Endometrial microvascular endothelial cells (primary cell): ENCODE measurements at regions not wholly inside any gene's neighbourhood (a gene's known extent, or its start where the extent isn't known, plus 50 kb on each side); places are given as distances from the start of the nearest gene placed in this dataset.
"Not testable (repeated sequence)": the region's sequence is repeated elsewhere in the genome, so short reads cannot be mapped to it uniquely, and the experiment has no call there.

ENCODE experiments used
- in situ Hi-C: cut with HindIII; loops from 2 replicates; pipeline ENCODE4 v1.10.0; 2017; ENCODE audit warnings: low sequenced_read_pairs, low pct_unique_long_range_greater_than_20kb; ENCODE audit errors: inconsistent ontology term

DNA sequence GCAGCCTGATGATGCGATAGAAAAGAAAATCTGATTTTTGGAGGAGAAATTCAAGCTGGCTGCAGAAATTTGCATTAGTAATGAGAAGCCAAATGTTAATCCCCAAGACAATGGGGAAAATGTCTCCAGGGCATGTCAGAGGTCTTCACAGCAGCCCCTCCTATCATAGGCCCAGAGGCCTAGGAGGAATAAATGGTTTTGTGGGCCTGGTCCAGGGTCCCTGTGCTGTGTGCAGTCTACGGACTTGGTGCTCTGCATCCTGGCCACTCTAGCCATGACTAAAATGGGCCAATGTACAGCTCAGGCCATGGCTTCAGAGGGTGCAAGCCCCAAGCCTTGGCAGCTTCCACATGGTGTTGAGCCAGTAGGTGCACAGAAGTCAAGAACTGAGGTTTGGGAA lies 303.8 kb upstream of the SEMA3C start:
- in situ Hi-C loops = not testable (repeated sequence)

DNA sequence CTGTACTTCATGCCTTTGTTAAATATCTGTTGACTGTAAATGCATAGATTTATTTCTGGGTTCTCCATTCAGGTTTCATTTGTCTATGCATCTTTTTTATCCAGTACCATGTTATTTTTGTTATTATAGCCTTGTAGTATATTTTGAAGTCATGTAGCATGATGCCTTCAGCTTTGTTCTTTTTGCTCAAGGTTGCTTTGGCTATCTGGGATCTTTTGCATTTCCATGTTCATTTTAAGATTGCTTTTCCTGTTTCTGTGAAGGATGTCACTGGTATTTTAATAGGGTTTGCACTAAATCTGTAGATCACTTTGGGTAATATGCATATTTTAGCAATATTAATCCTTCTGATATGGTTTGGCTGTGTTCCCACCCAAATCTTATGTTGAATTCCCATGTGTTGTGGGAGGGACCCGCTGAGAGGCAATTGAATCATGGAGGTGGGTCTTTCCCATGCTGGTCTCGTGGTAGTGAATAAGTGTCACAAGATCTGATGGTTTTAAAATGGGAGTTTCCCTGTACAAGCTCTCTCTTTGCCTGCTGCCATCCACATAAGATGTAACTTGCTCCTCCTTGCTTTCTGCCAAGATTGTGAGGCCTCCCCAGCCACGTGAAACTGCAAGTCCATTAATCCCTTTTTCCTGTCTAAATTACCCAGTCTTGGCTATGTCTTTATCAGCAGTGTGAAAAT lies 302.8 kb upstream of the SEMA3C start:
- in situ Hi-C loops = no loop called here

DNA sequence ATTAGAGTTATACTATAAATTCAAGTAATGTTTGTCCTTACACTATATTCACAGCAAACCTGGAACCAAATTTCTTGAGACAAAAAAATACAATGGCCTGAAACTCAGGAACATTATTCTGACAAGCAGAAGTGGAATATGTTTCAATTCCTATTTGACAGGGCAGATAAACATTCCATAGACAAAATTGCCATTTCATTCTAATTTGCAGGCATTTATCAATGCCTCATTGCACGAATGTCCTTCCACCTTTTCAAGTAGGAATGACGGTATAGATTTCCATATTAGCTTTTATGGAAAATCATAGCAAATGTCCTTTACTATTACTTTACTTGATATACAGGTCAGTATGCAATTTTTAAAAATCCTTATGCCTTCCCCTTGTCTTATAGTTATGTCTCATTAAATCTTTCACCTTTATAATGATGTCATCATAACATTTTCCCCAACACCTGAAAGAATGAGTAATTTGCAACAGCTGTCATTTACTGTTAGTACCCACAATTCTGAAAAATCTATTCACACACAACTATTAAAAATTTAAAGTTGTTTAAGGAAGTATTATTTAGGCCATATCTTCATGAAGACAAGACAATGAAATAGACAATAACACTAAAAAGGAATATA lies 299.7 kb upstream of the SEMA3C start:
- in situ Hi-C loops = no loop called here

GRCh38 chr7:81213394-81213793 lies 294.5 kb upstream of the SEMA3C start:
- in situ Hi-C loops = no loop called here

DNA sequence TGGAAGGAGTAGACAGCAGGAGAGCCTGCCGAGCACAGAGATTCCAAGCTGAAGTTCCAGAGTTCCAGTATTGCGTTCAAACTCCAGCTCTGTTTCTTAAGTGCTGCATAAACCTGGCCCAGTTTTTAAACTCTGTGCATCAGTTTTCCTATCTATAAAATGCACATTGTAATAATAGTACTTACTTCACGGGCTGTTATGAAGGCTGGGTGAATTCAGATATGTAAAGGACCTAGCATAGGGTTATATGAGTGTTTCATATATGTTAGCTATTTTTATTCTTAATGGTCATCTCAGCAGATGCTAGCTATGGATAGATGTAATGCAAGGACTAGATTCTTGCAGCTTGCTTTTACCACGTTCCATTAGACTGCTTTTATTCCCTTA lies 293.1 kb upstream of the SEMA3C start:
- in situ Hi-C loops = no loop called here

DNA sequence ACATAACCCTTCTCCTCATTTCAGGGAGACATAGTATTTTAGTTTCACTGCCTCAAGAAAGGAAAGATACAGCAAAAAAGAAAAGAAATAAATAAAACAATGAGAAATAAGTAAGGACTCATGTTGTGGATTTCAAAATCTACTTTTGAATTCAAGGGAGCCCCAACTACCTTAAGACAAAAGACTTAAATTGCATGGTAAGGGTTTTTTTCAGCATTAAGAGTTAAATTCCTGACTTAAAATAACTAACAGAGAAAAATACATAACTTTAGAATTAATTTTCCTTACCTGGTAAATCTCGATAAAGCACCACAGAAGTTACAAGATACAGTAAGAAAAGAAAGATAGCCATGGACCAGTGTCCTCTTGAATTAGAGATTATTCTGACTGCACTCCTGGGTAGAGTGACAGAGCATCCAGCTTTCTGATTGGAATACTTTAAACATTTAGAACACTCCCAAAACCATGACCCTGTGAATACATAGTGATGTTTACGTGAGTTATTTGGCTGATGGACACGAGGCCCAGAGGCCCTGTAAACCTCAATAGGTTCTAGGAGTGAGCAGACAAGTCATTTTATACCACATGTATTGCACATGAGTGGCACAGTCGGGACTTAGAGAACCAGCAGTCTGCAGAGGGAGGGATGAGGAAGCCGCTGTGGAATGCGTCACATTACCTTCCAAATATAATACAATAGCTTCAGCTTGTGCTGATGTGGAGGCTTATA lies 292.5 kb upstream of the SEMA3C start:
- in situ Hi-C loops = no loop called here

DNA sequence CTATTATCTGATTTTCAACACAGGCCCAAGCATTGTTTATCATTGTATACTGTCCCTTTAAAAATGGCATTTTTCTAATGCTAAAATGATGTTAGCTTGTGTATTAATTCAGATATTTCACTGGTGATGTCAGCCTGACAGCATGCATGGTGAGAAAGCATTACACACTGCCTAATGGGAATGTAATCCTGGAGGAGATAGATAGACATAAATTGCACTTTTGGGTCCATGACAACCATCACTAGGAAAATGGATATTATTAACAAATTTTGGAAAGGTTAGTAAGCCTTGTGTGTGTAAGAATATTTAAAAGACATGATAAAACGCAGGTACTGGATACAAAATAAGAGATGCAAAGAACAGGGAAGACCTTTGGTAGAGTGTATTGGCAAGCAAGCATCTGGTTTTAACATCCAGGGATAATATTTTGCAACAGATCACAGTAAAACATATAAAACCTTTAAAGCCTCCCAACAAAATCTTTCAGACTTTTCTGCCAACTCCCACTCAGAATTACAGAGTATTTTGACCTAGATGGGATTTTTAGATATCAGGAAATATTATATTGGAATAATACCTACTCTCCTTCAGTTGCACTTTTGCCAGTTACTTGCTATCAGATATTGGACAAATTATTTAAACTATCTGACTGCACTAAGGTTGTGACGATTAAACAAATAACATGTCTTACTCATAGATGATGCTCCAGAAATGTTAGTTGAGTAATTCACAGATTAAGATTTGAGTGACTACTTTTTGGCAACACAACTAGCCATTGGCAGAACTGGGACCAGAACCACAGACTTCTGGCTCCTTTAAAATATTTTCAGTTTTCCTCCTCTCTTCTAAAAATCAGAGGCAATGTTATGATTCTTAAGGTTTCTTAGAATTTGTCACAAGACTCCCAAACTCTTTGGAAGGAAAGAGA lies 291.6 kb upstream of the SEMA3C start:
- in situ Hi-C loops = no loop called here

- in situ Hi-C loops = no loop called here
Observed at GRCh38 chr7:81209059-81209458, 290.2 kb upstream of the SEMA3C start.

DNA sequence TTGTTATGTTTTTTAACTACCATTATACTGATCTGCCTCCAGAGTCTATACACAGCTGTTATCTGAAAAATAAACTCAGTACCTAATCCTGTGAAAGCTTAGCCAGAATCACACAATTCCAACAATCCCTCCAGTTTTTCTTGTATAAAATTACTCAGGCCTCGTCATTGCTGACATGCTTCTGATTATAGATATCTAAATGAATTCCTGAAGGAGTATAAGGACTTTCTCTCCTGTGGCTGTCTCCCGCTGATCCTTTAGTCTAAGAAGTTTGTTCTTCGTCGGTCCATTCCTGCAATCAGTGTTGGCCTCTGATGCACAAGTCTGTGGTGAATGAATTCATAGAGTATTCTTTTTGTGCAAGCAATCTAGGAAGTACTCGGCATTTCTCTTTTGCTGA lies 288.9 kb upstream of the SEMA3C start:
- in situ Hi-C loops = no loop called here

DNA sequence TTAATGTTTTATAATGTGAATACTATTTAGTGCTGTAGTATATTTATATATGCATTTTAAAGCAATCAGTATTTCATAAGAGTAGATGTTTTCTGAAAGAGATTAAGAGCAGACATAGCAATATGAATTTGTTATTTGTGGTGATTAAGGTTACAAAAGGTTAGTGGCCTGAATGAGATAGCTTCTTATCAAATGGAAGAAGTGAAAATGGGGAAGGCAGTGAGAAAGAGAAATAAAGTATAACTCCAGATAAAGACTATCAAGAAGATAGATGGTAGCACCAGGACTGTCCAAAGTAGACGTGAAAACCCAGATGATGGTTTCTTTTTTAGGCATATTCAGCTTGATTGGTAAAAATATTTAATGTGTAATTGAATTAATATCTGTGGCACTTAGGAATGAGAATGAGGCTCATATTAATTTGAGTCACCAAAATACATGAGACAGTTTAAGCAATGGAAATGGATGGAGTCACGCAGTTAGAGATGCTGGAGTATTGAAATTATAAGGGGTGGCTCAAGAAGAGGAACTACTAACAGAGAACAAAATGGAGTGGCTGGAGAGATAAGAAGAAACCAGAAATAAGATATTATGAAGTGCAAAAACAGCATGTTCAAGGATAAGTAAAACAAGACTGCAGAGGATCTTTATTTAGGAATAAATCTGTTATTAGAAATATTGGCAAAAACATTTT lies 288.0 kb upstream of the SEMA3C start:
- in situ Hi-C loops = no loop called here

DNA sequence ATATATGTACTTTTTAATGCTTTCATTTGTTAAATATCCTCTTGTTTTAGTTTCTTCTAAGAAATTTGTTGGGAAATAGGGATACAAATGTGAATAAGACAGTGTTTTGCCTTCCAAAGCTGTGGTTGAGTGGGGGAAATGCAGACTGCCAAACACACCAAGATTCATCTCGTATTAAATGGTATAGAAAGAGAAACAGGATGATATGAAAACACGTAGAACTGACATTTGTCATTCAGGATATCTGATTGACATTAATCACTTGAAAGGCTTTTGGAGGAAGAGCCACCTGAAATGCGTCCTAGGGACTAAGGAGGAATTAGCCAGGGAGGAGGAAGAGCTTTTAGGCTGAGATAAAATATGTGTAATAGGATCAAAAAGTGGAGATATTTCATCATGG lies 287.4 kb upstream of the SEMA3C start:
- in situ Hi-C loops = no loop called here

DNA sequence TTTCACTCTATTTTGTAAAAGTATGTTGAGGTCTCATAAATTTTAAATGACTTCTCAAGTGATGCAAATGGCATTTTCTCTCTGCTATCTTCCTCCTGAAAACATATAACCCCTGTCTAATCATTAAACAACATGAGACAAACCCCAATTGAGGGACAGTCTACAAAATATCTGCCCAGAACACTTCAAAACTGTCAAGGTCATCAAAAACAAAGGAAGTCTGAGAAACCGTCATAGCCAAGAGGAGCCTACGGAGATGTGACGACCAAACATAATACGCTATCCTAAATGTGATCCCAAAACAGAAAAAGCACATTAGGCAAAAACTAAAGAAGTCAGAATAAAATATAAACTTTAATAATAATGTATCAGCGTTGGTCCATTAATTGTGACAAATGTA lies 282.3 kb upstream of the SEMA3C start:
- in situ Hi-C loops = no loop called here

DNA sequence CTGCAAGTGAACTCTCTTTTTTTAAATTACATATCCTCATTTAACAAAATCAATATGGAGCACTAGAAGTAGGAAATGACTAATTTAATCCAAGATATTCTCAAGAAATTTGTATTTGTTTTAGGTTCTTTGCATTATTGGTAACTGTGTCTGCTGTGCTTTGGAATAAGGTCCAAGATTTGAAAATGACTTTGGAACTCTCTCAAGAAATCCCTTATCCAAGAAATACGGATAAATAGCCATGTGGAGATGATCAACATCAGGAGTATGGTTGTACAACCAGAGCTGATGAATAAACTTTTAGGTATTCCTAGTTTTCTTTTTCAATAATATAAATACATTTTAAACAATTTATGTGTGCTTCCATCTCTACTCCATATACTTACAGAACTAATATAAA lies 279.9 kb upstream of the SEMA3C start:
- in situ Hi-C loops = no loop called here

DNA sequence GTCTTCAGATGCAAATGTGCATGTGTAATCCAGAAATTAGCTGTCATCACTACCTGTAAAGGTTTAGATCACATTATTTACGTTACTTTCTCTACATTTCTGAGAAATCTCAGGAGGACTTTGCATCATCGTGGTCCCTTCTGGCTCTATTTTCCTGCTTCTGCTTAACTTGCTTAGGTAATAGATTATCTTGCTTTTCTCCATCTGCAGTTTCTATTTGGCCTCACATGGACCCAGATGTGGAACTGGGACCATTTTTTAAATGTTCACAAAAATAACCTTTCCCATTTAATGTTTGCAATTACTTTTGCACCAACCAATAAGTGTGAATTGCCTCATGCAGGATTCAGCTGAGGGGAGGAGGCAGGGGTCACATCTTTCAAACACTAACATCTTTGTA lies 278.4 kb upstream of the SEMA3C start:
- in situ Hi-C loops = no loop called here

DNA sequence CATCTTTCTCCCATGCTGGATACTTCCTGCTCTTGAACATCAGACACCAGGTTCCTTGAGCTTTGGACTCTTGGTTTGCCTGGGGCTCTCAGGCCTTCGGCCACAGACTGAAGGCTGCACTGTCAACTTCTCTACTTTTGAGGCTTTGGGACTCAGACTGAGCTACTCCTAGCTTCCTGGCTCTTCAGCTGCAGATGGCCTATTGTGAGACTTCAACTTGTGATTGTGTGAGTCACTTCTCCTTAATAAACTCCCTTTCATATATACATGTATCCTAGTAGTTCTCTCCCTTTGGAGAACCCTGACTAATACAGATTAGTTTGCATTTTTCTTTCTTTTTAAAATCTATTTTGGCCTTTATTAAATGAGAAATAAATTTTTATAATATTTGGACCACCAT lies 276.2 kb upstream of the SEMA3C start:
- in situ Hi-C loops = no loop called here

DNA sequence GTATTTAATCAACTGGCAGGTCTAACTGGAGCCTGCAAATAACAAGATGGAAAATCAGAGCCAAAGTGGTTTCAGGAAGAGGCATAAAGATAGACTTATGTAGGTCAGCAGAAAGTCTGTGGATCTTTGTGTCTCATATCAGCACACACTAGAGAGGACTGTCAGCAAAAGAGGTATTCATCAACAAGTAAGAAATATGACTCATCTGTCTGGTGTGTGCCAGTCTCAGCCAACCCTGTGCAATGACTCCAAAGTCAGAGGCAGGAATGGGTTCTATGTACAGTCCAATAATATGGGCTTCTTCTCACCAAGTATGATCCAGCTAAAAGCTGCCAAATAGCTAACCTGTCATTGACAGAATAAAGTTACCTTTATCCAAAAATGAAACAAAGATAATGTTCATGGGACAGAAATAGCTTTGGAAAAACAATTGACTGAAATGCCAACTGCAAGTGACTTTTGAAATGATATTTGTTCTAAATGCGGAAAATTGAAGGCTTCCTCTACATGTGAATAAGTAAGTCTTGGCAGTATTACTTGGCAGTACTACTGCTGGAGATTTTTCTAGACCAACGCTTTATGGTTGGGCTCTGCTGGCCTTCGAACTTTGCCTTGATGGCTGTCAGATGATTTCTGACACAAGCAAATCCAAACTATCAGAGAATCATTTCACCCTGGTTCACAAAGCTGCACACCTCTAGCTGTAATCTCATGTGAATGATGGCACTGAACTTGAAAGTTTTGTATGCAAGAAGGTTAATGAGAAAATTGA lies 272.3 kb upstream of the SEMA3C start:
- in situ Hi-C loops = no loop called here

DNA sequence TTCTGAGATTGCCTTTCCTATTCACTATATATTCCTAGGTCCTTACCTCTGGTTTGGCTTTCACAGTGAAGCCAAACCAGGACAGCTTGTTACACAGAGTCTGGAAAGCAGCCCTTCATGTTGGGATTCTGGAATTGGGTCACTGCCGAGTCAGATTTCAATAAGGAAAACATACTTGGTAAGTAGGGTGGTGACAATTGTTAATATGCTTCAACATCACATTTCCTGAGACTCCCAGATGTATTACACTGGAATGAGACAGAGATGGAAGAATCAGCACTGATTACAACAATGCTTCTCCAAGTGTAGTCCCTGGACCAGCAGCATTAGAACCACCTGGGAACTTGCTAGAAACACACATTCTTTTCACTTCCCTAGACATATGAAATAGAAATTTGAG lies 268.9 kb upstream of the SEMA3C start:
- in situ Hi-C loops = no loop called here

DNA sequence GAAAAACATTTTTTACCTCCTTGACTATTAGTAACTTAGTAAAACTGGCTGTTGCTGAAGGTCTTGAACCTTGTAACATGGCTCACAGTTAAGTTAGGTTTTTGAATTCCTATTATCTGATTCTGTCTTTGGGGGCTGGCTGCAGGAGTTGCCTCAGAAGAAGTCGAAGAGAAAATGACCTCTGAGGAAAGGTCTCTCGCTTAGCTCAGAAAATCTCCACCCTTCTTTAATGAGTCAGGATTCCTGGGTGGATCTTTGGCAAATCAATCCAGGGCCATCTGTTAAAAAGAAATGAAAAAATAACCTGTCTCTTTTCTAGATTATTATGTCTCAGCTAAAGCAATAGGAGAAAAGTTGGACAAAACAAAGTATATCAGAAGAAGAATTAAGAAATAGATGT lies 267.8 kb upstream of the SEMA3C start:
- in situ Hi-C loops = no loop called here
